HCT116 (cell line): ENCODE measurements at regions not wholly inside any gene's neighbourhood (a gene's known extent, or its start where the extent isn't known, plus 50 kb on each side); places are given as distances from the start of the nearest gene placed in this dataset.

Source experiments
- CBX3 ChIP-seq: IDR thresholded peaks from 2 replicates; pipeline ENCODE4 v1.6.1; 2012; ENCODE audit warnings: low read depth
- CTCF ChIP-seq, 3 experiments: fragments of 200-600 bp in 1 of 3; sonication (generic) in 1 of 3; IDR thresholded peaks in 2 of 3; conservative IDR thresholded peaks in 1 of 3; 2 replicates each; pipeline ENCODE4 v1.5.1; 2012 to 2017; ENCODE audit warnings: low read depth in 2 of 3, low read length in 2 of 3, antibody characterized with exemption in 1 of 3, borderline replicate concordance in 1 of 3, control low read depth in 1 of 3, mild to moderate bottlenecking in 1 of 3, mixed read lengths in 1 of 3, mixed run types in 1 of 3, moderate library complexity in 1 of 3; ENCODE audit not compliant: insufficient read depth in 1 of 3
- EZH2phosphoT487 ChIP-seq: fragments of 200-600 bp; IDR thresholded peaks from 2 replicates; pipeline ENCODE4 v1.6.1; 2018; ENCODE audit warnings: antibody characterized with exemption, borderline replicate concordance
- JUND ChIP-seq: IDR thresholded peaks from 2 replicates; pipeline ENCODE4 v1.6.1; 2012
- MAX ChIP-seq: IDR thresholded peaks from 2 replicates; pipeline ENCODE4 v1.6.1; 2012
- POLR2A ChIP-seq: IDR thresholded peaks from 2 replicates; pipeline ENCODE4 v1.7.0; 2011; ENCODE audit warnings: borderline replicate concordance; ENCODE audit not compliant: insufficient read depth, insufficient read length; ENCODE audit errors: extremely low read depth
- POLR2AphosphoS5 ChIP-seq: IDR thresholded peaks from 2 replicates; pipeline ENCODE4 v1.6.1; 2011; ENCODE audit warnings: mild to moderate bottlenecking, low read depth, low read length, moderate library complexity
- RAD21 ChIP-seq: IDR thresholded peaks from 2 replicates; pipeline ENCODE4 v1.6.1; 2012; ENCODE audit warnings: low read depth, mild to moderate bottlenecking
- REST ChIP-seq: IDR thresholded peaks from 2 replicates; pipeline ENCODE4 v1.6.1; 2012; ENCODE audit warnings: low read depth
- SIN3A ChIP-seq: IDR thresholded peaks from 2 replicates; pipeline ENCODE4 v1.6.1; 2012; ENCODE audit warnings: low read depth
- ZFX ChIP-seq: fragments of 450-650 bp; IDR thresholded peaks from 2 replicates; pipeline ENCODE4 v1.6.1; 2017

- no peak for TF ChIP-seq REST
- TF ChIP-seq CTCF (IDR thresholded peaks at IDR 0.05 in 2 of 3, conservative IDR thresholded peaks at IDR 0.05 in 1 of 3; ENCODE audit: borderline replicate concordance in 1 of 3, insufficient read depth in 1 of 3, low read depth in 2 of 3, low read length in 2 of 3): no peak
- TF ChIP-seq SIN3A: no peak
- TF ChIP-seq POLR2A: no peak
- no peak for TF ChIP-seq ZFX
- no peak for TF ChIP-seq MAX
- TF ChIP-seq RAD21: no peak
- no peak for TF ChIP-seq JUND
- TF ChIP-seq CBX3: no peak
- TF ChIP-seq EZH2phosphoT487: no peak
- no peak for TF ChIP-seq POLR2AphosphoS5
Measured at GRCh38 chr3:180764481-180764880, 85.2 kb upstream of the CCDC39 start.
